Erythroblast (primary cell): ENCODE measurements at regions not wholly inside any gene's neighbourhood (a gene's known extent, or its start where the extent isn't known, plus 50 kb on each side); places are given as distances from the start of the nearest gene placed in this dataset.

ENCODE experiments used
- GATA1 ChIP-seq: IDR thresholded peaks from 2 replicates; pipeline ENCODE4 v1.6.1; 2011; ENCODE audit warnings: low read depth, mild to moderate bottlenecking, control low read depth, low read length, moderate library complexity
- POLR2A ChIP-seq: IDR thresholded peaks from 2 replicates; pipeline ENCODE4 v1.6.1; 2011; ENCODE audit warnings: mild to moderate bottlenecking, low read length

GRCh38 chr16:54780266-54780665 is 150.4 kb upstream of the IRX5 start:
- TF ChIP-seq GATA1 (no peak), POLR2A (no peak)
